ENCODE measurements at regions not wholly inside any gene's neighbourhood (a gene's known extent, or its start where the extent isn't known, plus 50 kb on each side); places are given as distances from the start of the nearest gene placed in this dataset.

DNA sequence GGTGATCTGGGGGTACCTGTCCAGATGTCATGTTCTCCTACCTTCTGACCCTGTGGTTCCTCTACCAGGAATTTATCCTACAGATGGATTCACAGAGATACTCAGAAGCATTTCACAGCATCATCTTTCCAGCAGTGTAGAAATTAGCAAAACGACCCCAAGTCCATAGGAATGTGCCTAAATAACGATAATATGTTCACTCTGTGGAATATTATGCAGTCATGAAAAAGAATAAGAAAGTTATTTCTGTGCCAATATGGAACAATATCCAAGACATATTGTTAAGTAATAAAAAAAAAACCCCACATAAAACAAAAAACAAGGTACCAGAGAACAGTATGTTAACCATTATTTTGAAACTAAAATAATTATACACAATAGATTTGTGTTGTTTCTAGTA lies 123.8 kb upstream of the SDK1 start:
- TF ChIP-seq, protein P1, sequence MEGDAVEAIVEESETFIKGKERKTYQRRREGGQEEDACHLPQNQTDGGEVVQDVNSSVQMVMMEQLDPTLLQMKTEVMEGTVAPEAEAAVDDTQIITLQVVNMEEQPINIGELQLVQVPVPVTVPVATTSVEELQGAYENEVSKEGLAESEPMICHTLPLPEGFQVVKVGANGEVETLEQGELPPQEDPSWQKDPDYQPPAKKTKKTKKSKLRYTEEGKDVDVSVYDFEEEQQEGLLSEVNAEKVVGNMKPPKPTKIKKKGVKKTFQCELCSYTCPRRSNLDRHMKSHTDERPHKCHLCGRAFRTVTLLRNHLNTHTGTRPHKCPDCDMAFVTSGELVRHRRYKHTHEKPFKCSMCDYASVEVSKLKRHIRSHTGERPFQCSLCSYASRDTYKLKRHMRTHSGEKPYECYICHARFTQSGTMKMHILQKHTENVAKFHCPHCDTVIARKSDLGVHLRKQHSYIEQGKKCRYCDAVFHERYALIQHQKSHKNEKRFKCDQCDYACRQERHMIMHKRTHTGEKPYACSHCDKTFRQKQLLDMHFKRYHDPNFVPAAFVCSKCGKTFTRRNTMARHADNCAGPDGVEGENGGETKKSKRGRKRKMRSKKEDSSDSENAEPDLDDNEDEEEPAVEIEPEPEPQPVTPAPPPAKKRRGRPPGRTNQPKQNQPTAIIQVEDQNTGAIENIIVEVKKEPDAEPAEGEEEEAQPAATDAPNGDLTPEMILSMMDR (conservative IDR thresholded peaks at IDR 0.05; ENCODE audit: low read depth, low read length) = no peak
- no peak for TF ChIP-seq EZH2 (IDR thresholded peaks at IDR 0.05; ENCODE audit: low read length, unreplicated experiment)
- no peak for TF ChIP-seq EZH2phosphoT487 (IDR thresholded peaks at IDR 0.05; ENCODE audit: borderline replicate concordance, low read length)

Measured in PC-3 (cell line).